ENCODE measurements at regions not wholly inside any gene's neighbourhood (a gene's known extent, or its start where the extent isn't known, plus 50 kb on each side); places are given as distances from the start of the nearest gene placed in this dataset.
"Not testable (repeated sequence)": the region's sequence is repeated elsewhere in the genome, so short reads cannot be mapped to it uniquely, and the experiment has no call there.

- DNase-seq: no peak
Measured at GRCh38 chr7:153543232-153543631, 509.0 kb upstream of the DPP6 start.

GRCh38 chr7:153550173-153550572 lies 502.0 kb upstream of the DPP6 start:
- no peak for DNase-seq

GRCh38 chr7:153564391-153564790 lies 487.8 kb upstream of the DPP6 start:
- DNase-seq: no peak

GRCh38 chr7:153566324-153566723 lies 485.9 kb upstream of the DPP6 start:
- DNase-seq: no peak

GRCh38 chr7:153567426-153567825 lies 484.8 kb upstream of the DPP6 start:
- DNase-seq: no peak

- DNase-seq: not testable (repeated sequence)
Measured at GRCh38 chr7:153569520-153569919, 482.7 kb upstream of the DPP6 start.

GRCh38 chr7:153576096-153576495 lies 476.1 kb upstream of the DPP6 start:
- DNase-seq: no peak

GRCh38 chr7:153581419-153581818 lies 470.8 kb upstream of the DPP6 start:
- DNase-seq: no peak

GRCh38 chr7:153584132-153584531 lies 468.1 kb upstream of the DPP6 start:
- no peak for DNase-seq

GRCh38 chr7:153588586-153588985 lies 463.6 kb upstream of the DPP6 start:
- peak; percentile 19 for DNase-seq

- no peak for DNase-seq
Measured at GRCh38 chr7:153590136-153590535, 462.1 kb upstream of the DPP6 start.

GRCh38 chr7:153590571-153590970 lies 461.6 kb upstream of the DPP6 start:
- no peak for DNase-seq

- DNase-seq: no peak
Measured at GRCh38 chr7:153607354-153607753, 444.8 kb upstream of the DPP6 start.

GRCh38 chr7:153616711-153617325 lies 435.4 kb upstream of the DPP6 start:
- DNase-seq: no peak

- DNase-seq: no peak
Measured at GRCh38 chr7:153627323-153627722, 424.9 kb upstream of the DPP6 start.

- no peak for DNase-seq
Measured at GRCh38 chr7:153628406-153628805, 423.8 kb upstream of the DPP6 start.

- no peak for DNase-seq
Measured at GRCh38 chr7:153628825-153629224, 423.4 kb upstream of the DPP6 start.

GRCh38 chr7:153638821-153639435 lies 413.3 kb upstream of the DPP6 start:
- DNase-seq: peak; percentile 0

- no peak for DNase-seq
Measured at GRCh38 chr7:153640586-153640985, 411.6 kb upstream of the DPP6 start.

- DNase-seq: no peak
Measured at GRCh38 chr7:153641199-153641598, 411.0 kb upstream of the DPP6 start.

- DNase-seq: no peak
Measured at GRCh38 chr7:153642989-153643388, 409.2 kb upstream of the DPP6 start.

GRCh38 chr7:153657182-153657800 lies 394.9 kb upstream of the DPP6 start:
- no peak for DNase-seq

- DNase-seq: peak; percentile 4
Measured at GRCh38 chr7:153675131-153675530, 377.1 kb upstream of the DPP6 start.

- no peak for DNase-seq
Measured at GRCh38 chr7:153682628-153683027, 369.6 kb upstream of the DPP6 start.

GRCh38 chr7:153696242-153696641 lies 356.0 kb upstream of the DPP6 start:
- no peak for DNase-seq
